ENCODE measurements at regions not wholly inside any gene's neighbourhood (a gene's known extent, or its start where the extent isn't known, plus 50 kb on each side); places are given as distances from the start of the nearest gene placed in this dataset.

DNA sequence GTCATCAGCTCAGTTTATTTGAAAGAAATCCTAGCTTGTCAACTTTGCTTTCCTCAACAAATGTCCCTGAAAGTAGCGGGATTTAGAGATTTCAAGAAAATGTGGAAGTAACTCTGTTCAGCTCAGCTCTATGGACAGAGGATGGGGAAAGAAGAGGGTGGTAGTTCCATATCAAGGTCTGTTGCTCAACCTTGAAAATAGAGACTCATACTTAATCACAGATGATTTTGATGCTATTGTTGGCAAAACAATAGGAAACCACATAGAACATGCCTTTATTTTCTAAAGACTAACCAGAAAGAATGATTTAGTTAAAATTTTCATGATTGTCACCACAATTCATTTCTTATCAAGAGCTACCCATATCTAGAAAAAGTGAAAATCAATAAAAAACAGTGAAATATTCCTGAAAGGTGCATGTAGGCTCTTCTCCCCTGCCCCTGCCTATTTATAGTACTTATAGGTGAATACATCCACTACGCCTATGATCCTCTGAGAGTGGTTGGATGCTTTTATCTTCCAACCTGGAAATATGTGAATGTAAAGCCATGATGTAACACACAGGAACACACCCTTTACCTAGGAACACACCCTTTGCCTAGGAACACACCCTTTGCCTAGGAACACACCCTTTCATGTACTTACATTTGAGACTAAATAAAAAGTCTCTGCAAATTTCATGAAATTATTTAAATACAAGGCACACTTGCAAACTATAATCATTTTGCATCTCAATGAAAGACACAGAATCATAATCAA lies 65.8 kb downstream of the ETAA1 start:
- no peak for DNase-seq (ENCODE audit: low read depth in 2 of 2)

DNA sequence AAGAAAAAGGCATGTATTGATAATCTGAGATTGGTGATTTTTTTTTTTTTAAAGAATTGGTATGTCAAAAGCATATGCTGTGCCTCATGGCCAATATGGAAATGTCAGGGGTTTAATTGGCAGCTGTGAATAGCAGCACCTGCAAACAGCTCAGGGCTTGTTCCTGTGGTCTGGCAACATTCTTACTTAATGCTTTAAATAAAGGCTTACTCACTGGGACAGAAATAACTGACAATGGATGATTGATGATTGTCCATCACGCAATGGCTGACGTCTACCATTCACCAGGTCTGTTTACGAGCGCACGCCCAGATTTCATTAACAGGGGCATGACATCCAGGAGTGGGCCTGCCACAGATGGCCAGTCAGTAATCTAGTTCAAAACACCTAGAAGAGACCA lies 66.7 kb downstream of the ETAA1 start:
- no peak for DNase-seq (ENCODE audit: low read depth in 2 of 2)

DNA sequence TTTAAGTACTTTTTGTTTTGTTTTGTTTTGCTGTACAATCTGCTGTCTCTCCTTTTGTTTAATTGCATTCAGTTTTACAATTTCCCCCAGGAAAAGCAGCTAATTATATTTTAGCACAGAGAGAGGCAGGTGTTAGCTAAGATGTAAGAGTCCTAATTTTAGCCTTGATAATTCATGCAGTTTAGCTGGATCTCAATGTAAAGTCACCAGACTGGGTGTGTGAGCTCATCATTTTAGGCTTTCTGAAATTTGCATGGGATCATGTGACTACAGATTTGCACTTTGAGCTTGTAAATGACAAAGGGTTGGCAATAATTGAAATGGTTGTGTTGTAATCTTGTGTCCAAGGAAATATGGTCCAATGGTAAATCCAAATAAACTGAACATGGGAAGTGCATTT lies 68.5 kb downstream of the ETAA1 start:
- no peak for DNase-seq (ENCODE audit: low read depth in 2 of 2)

DNA sequence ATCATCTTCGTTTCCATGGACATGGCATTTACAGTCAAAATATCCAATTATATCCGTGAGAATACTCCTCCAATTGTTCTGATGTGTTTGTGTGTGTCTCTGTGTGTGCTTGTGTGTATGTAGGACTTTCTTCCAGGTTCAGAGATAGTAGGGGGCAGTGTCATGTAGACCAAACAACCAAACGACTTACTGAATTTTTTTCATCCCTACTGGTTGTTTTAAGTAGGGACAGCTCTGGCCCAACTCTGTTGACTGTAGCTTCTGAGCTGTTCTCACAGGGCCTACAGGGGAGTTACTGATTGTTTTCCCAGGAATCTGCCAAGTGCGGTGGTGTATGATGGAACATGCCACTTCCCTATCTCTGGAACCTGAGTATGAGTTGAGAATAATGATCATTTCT lies 69.6 kb downstream of the ETAA1 start:
- no peak for DNase-seq (ENCODE audit: low read depth in 2 of 2)

DNA sequence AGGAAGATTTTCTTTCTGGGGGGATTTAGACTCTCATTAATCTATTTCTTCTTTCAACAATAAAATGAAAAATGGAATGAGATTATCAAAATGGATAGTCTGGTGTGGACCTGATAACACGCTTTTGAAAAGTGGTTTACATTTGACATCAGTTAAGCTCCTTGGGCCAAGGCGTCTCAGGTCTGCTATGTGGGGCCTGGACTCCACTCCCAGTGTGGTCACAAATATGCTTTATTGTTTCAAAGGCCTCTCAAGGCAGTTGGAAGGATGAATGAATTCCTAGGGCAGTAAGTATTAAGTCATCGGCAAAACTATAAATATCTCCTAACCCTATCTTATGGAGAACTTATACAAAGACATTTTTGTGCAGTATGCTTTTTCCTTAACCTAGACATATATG lies 74.5 kb downstream of the ETAA1 start:
- DNase-seq (ENCODE audit: low read depth in 2 of 2), result no peak

DNA sequence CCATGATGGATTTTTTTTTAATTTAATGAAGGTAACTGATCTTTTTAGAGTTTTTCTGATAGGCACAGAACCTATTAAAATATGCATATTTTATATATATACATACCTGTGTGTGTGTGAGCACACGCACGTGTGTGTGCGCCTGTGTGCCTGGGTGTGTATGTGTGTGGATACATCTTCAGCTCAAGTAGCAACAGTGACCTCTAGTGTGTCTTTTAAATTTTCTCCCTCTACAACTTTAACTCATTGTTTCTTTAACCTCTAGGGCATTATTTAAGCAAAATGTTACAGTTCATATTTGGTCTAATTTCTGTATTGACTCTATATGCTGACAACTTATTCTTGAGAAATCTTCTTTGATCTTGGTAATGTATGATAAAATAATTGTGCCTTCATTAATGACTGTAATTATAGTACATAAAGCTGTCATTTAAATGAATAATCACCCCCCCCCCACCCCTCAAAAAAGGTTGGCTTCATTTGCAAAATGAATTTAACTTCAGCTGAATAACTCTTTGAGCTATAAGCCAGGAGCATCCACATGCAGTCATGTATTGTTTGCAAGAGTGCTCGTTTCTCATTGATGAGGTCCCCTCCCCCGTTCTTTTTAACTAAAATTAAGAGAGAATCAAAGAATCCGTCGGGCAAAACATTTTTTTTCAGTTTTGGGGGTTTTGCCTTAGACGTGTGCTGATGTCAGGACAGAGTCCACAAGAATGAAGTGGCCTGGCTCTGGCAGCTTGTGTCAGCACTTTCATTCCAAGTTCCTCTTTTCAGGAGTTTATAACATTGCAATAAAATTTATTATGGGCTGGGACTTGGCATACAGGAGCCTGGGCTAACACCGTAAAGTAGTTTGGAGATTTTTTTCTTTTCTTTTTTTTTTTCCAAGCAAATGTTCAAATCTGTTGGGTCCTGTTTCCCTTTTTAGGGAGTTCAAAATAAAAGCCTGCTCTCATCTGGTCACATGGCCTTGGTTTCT lies 80.0 kb downstream of the ETAA1 start:
- no peak for DNase-seq (ENCODE audit: low read depth in 2 of 2)

DNA sequence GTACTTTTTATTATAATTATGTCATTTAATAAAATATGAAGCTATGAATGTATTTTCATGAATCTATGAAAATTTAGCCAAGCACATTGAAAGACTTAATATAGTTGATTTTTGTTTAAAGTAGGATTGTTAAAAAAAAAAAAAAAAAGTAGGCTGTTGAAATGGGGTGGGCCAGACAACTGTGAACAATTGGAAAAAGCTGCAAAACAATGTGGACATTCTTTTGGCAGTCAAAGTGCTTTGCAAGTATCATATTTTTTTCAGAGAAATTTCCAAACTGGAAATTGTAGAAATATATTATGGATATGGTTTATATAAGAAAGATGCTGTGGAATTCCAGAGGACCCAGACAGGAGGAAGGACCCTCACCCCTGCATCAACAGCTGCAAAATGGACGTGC lies 82.1 kb downstream of the ETAA1 start:
- no peak for DNase-seq (ENCODE audit: low read depth in 2 of 2)

DNA sequence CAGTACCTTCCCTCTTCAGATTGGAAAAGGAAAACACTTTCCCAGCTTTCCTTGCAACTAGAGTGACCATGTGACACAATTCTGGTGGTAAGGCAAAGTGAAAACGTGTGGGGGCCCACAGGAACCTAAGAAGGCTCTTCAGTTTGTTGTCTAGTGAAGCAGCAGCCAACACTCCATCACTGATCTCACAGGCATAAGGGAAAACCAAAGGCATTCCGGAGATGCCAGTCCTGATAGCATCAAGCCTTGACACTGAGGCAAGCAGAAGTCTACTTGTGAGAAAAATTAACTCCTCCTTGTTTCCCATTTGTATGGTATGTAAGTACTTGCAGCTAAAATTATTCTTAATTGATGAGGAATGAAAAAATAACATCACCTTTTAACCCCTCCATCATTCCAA lies 88.3 kb downstream of the ETAA1 start:
- no peak for DNase-seq (ENCODE audit: low read depth in 2 of 2)

DNA sequence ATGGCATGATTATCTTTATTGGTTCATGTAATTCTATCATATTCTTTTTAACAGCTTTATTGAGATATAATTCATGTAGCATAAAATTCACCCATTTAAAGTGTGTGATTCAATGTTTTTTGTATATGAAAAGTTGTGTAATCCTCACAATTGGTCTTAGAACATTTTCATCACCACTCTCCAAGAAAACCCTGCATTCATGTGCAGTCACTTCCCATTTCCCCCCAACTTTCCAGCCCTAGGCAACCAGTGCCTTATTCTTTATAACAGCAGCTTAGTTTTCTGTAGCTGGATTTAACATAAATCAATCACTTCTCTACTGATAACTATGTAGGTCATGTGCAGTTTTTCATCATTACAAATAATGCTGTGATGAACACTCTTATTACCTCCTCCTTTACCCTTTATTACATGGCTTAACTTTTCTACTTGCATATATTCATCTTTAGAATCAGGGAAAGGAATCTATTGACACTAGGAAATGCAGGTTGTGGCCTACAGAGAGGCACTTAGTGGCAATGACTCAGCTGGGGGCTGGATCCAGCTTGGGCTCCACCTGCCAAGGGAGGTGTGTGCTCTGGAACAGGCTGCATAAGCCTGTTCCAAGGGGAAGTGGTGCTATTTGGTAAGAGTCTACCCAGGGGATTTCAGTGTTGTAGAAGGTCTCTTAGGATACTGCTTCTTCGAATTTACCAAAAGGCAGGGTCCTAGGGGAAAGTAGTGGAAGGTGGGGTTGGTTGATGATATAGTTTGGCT lies 89.1 kb downstream of the ETAA1 start:
- no peak for DNase-seq (ENCODE audit: low read depth in 2 of 2)

DNA sequence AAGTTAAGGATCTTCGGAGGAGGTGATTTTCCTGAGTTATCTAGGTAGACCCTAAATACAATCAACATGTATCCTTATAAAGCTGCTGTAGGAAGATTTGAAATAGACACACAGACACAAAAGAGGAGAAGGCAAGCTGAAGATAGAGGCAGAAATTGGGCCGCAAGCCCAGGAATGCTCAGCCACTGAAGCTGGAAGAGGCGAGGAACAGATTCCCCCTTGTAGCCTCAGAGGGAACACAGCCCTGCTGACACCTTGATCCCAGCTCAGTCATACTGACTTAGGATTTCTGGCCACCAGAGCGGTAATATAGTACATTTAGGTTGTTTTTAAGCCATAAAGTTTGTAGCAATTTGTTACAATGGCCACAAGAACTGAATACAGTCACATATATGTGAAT lies 90.9 kb downstream of the ETAA1 start:
- no peak for DNase-seq (ENCODE audit: low read depth in 2 of 2)

DNA sequence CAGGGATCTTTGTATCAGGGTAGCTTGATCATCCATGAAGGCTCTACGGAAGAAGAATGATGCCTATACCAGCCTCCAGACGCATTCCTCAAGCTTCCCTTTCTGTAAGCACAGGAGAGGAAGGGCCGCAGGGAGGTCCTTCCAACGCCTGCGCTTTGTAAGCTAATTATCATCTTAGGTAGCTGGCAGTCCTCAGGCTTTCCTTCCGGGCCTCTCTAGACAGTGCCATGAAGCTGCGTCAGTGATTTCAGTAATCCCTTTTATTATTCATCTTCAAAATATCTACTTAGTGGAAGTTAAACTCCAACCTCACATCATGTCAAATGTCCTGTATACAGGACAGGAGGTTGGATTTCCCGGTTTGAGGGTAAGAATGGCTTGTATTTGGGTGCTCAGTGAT lies 92.3 kb downstream of the ETAA1 start:
- no peak for DNase-seq (ENCODE audit: low read depth in 2 of 2)

DNA sequence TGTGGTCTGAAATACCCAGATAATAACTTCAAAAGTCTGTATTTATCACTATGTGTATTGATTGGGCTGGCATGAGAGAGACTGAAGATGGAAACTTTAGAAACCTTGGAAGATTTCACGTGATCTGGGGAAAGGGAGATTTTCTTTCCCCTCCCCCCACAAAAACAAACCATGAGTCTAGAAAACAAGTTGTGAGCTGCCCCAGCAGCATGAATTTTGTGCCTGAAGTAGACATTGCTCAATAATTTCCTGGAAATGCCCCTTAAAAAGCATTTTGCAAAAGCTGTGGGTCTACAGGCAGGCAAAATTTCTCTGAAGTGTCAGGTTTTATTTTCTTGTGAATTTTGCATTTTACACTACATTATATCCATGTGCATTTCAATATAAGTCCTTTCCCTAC lies 101.8 kb downstream of the ETAA1 start:
- DNase-seq (ENCODE audit: low read depth in 2 of 2), result no peak

DNA sequence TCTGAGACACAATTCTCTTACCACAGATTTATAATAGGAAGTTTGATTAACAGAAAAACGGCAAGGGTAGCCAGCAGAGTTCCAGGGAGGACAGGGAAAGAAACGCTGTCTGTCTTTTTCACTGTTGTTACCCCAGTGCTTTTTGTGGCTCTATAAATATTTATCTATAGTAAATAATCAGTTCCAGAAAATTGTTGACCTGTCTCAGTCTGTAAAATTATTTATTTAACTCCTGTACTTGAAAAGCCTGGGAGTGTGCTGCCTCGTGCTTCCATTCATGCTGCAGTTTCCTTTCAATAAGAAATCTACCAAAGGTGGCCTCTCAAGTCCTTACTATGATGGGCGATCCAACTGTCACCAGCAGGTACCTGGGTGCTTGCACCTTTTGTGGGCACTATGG lies 102.9 kb downstream of the ETAA1 start:
- no peak for DNase-seq (ENCODE audit: low read depth in 2 of 2)

DNA sequence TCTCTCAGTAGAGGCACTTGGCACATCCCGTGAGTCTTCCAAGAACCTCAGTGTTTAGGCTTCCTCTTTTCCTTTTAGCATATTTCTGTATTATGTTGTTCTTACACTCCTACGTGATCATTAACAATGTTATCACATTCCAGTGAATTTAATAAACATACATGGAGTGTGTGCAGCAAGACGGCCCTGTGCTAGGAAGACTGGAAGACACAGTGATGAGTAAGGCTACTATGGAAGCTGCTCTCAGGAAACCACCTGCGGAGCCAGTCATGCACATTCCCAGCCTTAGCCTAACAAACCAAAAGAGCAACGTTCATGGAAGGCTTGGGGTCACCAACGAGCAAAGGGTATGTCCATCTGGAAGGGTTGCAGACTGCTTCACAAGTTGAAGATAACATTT lies 103.4 kb downstream of the ETAA1 start:
- no peak for DNase-seq (ENCODE audit: low read depth in 2 of 2)

DNA sequence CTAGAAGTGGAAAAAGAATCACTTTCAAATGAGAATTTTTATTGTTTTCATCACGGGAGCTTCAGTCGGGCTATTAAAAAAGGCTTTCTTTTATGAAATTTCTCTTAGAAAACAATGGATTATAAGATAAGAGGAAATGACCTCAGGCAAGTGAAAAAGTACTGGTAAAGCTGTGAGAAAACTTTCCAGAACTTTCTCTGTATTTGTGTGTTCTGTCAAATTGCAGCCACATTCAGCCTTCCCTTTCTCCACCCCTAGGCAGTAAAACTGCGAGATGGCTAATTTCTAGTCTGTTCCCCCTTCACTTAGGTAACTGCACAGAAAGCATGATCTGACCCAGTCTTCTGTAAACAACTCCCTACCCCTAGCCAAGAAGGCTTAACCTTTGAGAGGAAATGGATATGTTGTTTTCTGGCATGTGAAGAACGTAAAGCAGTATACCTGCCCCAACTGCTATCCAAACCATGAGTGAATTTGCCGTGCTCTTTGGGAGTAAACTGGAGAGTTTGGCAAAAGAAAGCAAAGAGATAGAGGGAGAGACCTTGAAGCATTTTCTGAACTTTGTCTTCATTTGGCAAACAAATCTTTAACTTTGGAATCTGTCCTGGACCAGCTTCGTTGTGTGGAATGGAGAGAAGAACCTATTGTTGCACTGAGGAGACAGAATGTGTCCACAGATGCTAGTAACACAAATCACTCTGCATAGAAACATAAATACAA lies 105.4 kb downstream of the ETAA1 start:
- no peak for DNase-seq (ENCODE audit: low read depth in 2 of 2)

DNA sequence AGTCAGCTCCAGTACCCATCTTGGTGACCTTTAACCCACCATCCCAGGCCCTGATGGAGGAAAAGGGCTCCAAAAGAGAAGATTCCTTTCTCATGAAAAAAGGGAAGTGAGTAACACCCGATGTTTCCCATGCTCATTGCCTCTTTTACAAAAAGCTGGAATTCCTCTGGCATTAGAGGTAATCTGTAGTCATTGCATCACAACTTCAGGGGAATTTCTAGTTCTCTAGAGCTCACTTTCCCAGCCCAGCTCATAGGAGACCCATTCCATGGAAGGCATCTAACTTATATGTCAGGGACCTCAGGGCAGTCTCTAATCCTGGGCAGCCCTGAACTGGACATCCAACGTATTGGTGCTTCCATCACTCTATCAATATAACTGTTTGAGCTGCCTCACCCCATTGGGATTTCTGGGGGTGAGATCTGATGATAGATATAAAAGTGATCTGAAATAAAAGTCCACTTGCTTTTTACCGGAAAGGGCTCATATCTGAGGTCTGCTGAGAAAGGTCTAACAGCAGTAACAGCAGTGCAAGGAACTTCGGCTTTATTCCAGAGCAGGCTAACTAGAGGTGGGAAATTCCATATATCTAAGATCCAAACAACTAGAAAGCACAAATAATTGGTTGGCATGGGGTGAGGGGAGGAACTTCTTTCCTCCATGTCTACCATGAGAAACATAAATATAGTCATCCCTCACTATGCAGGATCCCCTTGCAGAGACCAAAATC lies 106.1 kb downstream of the ETAA1 start:
- DNase-seq (ENCODE audit: low read depth in 2 of 2), result no peak

DNA sequence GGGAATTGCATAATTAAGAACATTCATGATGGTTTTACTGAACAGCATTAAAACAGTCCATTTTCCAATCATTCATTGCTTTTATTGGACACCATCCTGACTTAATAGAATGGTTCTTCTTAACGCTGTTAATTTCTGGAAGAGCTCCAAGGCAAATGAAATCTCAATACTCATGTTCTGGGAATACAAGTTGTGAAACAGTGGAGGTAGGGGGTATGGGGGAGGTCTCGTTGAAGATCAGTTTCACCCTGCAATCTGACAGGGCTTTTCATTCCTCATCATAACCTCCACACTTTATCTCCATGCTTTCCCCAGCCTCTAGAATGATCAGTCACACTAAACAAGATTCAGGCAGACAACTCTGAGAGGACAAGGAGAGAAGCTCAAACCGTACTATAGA lies 113.6 kb downstream of the ETAA1 start:
- no peak for DNase-seq (ENCODE audit: low read depth in 2 of 2)

DNA sequence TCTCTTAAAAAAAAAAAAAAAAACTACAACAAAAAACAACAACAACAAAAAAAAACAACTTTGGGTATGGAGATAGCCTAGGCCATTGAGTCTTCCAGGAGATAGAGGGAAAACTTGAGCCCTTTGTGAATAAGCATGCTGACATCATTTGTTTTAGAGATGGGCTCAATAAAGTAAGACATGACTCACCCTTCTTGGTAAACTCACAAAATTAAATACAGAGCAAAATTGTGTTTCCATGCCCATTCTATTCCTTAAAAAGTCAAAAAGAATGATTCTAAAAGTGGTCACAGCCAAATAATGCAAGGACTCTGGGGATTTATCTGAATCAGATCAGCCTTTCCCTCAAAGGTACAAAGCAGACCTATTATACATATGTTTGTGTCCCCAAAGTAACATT lies 117.4 kb downstream of the ETAA1 start:
- DNase-seq (ENCODE audit: low read depth in 2 of 2), result no peak

DNA sequence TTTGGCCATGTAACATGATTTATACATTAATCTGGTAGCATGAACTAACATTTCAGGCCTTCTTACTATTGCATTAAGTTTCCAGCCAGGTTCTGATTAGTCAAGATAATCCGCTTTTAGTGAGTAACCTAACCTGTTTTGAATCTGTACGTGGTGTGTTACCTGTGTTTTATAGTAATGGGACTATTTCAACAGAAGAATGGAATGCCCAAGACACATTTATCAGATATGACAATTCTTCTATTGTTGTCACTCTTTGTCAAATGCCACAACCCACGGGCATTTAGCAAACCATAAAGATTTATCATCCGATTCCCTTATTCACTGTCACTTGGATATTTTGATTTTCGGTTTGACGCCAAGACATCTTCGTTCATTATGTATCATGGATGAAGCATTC lies 117.9 kb downstream of the ETAA1 start:
- no peak for DNase-seq (ENCODE audit: low read depth in 2 of 2)

DNA sequence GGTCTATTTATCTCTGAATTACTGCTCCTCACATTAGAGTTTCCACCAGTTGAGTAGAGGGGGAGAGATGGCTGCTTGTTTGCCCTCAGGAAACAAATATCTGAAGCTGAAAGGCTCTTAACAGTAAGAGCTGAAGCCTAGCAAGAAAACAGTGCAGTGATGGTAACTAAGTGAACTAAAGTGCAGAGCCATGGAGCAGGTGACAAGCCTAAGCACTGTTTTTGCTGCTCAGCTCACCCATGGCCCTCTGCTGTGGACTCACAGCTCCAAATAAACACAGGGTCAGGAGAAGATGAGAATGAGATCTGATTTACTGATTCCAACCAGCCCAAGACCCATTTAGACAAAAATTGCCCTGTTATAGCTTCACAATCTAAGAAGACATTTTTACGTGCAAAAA lies 118.4 kb downstream of the ETAA1 start:
- no peak for DNase-seq (ENCODE audit: low read depth in 2 of 2)

DNA sequence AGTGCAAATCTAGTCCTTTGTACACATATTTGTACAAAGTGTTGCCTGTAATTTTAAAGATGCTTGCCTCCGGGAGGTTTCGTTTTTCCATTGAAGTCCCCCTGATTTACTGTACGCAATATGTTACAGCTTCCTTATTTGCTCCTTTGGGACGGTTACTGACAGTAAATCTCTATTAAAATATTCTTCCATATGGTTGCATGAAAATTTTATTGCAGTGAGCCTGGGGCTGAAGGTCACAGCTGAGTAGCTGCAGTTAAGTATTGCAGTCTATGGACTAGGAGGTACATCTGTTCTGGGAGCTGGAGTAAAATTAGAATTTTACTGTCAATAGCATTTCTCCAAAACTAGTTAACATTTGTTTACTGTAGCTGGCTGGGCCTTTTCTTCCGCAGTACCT lies 119.2 kb downstream of the ETAA1 start:
- DNase-seq (ENCODE audit: low read depth in 2 of 2), result no peak
